GM12873 (cell line): ENCODE measurements at regions not wholly inside any gene's neighbourhood (a gene's known extent, or its start where the extent isn't known, plus 50 kb on each side); places are given as distances from the start of the nearest gene placed in this dataset.
A peak's percentile ranks its signal among the peaks of the same experiment; 100 is the strongest.

Experiments used
- CTCF ChIP-seq: IDR thresholded peaks from 2 replicates; pipeline ENCODE4 v1.5.1; 2012; ENCODE audit warnings: low read depth, mild to moderate bottlenecking, moderate library complexity, low read length, control low read depth; ENCODE audit not compliant: insufficient read depth; ENCODE audit errors: missing control alignments

GRCh38 chr1:50278410-50278809 is 144.8 kb downstream of the DMRTA2 start:
- TF ChIP-seq CTCF = no peak

DNA sequence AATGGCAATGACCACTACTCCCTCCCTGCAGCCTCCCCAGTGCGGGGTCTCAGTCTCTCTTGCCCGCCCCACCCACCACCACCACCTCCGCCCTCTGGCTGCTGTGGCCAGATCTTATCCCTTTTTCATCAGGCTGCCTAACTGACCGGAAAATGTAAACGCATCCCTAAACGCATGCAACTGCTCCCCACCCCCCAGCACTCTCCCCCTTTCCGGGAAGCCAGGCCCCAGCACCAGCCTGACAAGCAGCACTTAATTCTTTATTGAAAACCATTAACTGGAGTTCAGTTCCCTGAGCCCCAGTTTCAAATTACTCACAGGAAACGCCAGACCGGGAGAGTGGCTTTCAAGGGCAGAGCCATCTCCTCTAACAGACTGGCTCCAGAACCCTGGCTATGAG is 147.7 kb downstream of the DMRTA2 start:
- no peak for TF ChIP-seq CTCF

- TF ChIP-seq CTCF = no peak
These were observed 150.3 kb downstream of the DMRTA2 start for GRCh38 chr1:50272912-50273311.

GRCh38 chr1:50271968-50272578 is 151.2 kb downstream of the DMRTA2 start:
- peak; percentile 83 for TF ChIP-seq CTCF

DNA sequence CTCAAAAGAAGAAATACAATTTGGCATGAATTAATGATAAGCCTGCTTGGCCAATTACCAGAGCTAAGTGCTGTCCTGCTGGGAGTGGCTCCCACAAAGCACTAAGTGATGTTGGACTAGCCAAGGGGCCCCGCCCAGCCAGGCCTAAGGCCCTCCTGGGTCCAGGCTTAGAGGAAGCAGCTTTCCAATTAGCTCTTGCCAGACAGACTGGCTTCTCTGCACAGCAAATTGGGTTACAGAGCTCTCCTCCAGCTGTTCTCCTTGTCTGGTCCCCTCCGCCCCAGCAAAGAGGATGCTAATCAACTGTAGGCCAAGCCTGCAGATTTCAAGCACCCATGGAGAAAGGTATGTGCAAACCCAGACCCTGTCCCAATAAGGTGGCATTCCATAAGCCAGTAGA is 151.9 kb downstream of the DMRTA2 start:
- TF ChIP-seq CTCF = no peak

GRCh38 chr1:50270926-50271325 is 152.3 kb downstream of the DMRTA2 start:
- no peak for TF ChIP-seq CTCF

GRCh38 chr1:50268049-50268448 is 155.2 kb downstream of the DMRTA2 start:
- TF ChIP-seq CTCF = no peak

DNA sequence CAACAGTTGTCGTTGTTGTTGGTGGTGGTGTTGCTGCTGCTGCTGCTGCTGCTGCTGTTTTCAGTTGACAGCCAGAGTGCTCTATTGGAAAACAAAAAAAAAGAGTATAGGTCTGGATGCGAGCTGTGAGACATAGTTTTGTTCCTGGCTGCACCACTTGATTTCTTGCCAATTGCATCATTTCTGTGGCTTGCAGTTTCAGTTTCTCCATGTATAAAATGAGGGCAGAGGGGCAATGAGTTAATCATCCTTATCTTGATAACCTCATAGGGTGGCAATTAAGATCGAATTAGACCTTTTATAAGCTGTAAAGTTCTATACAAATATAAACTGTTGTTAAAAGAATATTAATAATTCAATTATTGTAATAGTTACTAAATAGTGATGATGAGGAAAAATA is 156.7 kb downstream of the DMRTA2 start:
- TF ChIP-seq CTCF = no peak
